Memory B cell (primary cell): ENCODE measurements at regions not wholly inside any gene's neighbourhood (a gene's known extent, or its start where the extent isn't known, plus 50 kb on each side); places are given as distances from the start of the nearest gene placed in this dataset.
"Not testable (repeated sequence)": the region's sequence is repeated elsewhere in the genome, so short reads cannot be mapped to it uniquely, and the experiment has no call there.

Experiments
- ATAC-seq: fragments of 150-1000 bp; cut with Tn5 transposase; 2 replicates; pipeline ENCODE4 v1.10.0; 2021; ENCODE audit warnings: low read depth, mild to moderate bottlenecking, moderate library complexity
- DNase-seq, 2 donors: peaks; one replicate each; pipeline ENCODE4 v3.0.0; 2022; ENCODE audit warnings: low spot score in 2 of 2
- H3K27ac Mint-ChIP-seq: one replicate; pipeline ENCODE4 v1.8.0; 2022; ENCODE audit warnings: mild to moderate bottlenecking, moderate library complexity, mixed read lengths
- H3K27me3 Mint-ChIP-seq: one replicate; pipeline ENCODE4 v1.8.0; 2022; ENCODE audit warnings: mixed read lengths
- H3K36me3 Mint-ChIP-seq: one replicate; pipeline ENCODE4 v1.8.0; 2022; ENCODE audit warnings: mild to moderate bottlenecking, mixed read lengths
- H3K4me1 Mint-ChIP-seq: one replicate; pipeline ENCODE4 v1.8.0; 2022; ENCODE audit warnings: mixed read lengths
- H3K4me3 Mint-ChIP-seq: one replicate; pipeline ENCODE4 v1.8.0; 2022; ENCODE audit warnings: mild to moderate bottlenecking, moderate library complexity, mixed read lengths
- H3K9me3 Mint-ChIP-seq: one replicate; pipeline ENCODE4 v1.8.0; 2022; ENCODE audit warnings: mixed read lengths

DNA sequence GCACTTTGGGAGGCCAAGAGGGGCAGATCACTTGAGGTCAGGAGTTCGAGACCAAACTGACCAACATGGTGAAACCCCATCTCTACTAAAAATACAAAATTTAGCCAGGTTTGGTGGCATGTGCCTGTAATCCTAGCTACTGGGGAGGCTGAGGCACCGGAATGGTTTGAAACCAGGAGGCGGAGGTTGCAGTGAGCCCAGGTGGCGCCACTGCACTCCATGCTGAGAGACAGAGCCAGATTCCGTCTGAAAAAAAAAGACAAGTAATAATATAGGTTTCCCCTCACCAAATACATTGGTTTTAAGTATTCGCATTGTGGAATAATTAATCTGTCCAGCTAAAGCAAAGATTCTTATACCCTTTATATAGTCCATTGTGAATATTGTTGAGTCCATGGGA is 1544.6 kb downstream of the OLFM4 start:
- H3K4me3 Mint-ChIP-seq: no peak overlapping the region
- DNase-seq (no peak), ATAC-seq (no peak)
- no peaks in the 10 kb centered on the region for H3K36me3 Mint-ChIP-seq
- no peak overlapping the region for H3K27ac Mint-ChIP-seq
- H3K27me3 Mint-ChIP-seq: no peaks in the 10 kb centered on the region
- H3K9me3 Mint-ChIP-seq: peaks cover 20% of the 10 kb centered on the region
- no peaks in the 10 kb centered on the region for H3K4me1 Mint-ChIP-seq

- Mint-ChIP-seq H3K9me3 (peaks cover 17% of the 10 kb centered on the region), H3K36me3 (no peaks in the 10 kb centered on the region), H3K4me1 (no peaks in the 10 kb centered on the region), H3K27me3 (no peaks in the 10 kb centered on the region), H3K4me3 (no peak overlapping the region), H3K27ac (no peak overlapping the region)
- ATAC-seq (no peak), DNase-seq (no peak)
These were observed 1546.2 kb downstream of the OLFM4 start for GRCh38 chr13:54574791-54575190.

GRCh38 chr13:54591540-54591939 is 1562.9 kb downstream of the OLFM4 start:
- Mint-ChIP-seq H3K27ac (no peak overlapping the region), H3K36me3 (no peaks in the 10 kb centered on the region), H3K9me3 (peaks cover 2% of the 10 kb centered on the region), H3K4me1 (no peaks in the 10 kb centered on the region), H3K4me3 (no peak overlapping the region), H3K27me3 (peaks cover 1% of the 10 kb centered on the region)
- ATAC-seq: no peak
- no peak for DNase-seq

DNA sequence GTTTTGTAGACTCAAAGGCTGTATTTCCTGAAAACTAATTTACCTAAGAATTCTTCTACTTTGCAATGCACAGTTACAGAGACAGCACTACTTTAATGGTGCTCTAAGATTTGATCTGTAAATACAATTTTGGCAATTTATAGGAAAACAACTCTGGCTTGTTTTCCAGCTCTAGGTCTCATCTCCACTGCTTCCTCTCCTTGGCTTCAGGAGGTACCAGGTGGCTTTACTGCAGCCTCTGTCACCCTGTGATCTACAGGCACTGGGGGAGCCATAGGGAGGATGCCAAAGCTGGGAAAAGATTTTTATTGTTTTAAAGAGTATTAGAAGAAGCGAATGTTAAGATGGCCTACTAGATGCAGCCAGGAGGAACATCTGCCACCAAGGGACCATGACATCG is 1563.6 kb downstream of the OLFM4 start:
- no peak for DNase-seq
- no peaks in the 10 kb centered on the region for H3K4me1 Mint-ChIP-seq
- ATAC-seq: no peak
- H3K9me3 Mint-ChIP-seq: no peaks in the 10 kb centered on the region
- no peaks in the 10 kb centered on the region for H3K36me3 Mint-ChIP-seq
- peaks cover 1% of the 10 kb centered on the region for H3K27me3 Mint-ChIP-seq
- no peak overlapping the region for H3K27ac Mint-ChIP-seq
- H3K4me3 Mint-ChIP-seq: no peak overlapping the region

GRCh38 chr13:54593504-54593903 is 1564.9 kb downstream of the OLFM4 start:
- no peaks in the 10 kb centered on the region for H3K4me1 Mint-ChIP-seq
- H3K36me3 Mint-ChIP-seq: no peaks in the 10 kb centered on the region
- ATAC-seq: no peak
- no peak for DNase-seq
- no peaks in the 10 kb centered on the region for H3K27me3 Mint-ChIP-seq
- H3K4me3 Mint-ChIP-seq: no peak overlapping the region
- H3K9me3 Mint-ChIP-seq: no peaks in the 10 kb centered on the region
- H3K27ac Mint-ChIP-seq: no peak overlapping the region

GRCh38 chr13:54597540-54598088 is 1569.0 kb downstream of the OLFM4 start:
- ATAC-seq: no peak

DNA sequence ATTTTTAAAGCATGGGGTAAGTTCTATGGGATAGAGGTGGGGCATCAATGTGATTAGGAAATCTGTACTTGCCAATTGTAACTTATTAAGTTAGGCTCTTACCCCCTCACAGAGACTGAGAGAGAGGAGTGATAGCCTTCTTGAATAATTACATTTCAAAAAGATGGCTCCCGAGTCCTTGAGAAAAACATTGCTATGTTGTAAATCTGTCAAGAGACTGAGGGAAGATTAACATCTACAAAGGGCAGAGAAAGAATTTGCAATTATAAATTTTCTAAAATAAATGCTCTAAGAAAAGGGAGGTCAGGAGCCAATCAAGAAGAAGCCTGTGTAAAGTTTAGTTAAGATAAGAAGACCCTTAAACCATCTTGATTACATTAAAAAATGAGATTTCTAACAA is 1570.8 kb downstream of the OLFM4 start:
- H3K27ac Mint-ChIP-seq: no peak overlapping the region
- no peaks in the 10 kb centered on the region for H3K36me3 Mint-ChIP-seq
- DNase-seq (no peak), ATAC-seq (no peak)
- no peaks in the 10 kb centered on the region for H3K4me1 Mint-ChIP-seq
- no peaks in the 10 kb centered on the region for H3K27me3 Mint-ChIP-seq
- H3K4me3 Mint-ChIP-seq: no peak overlapping the region
- H3K9me3 Mint-ChIP-seq: peaks cover 9% of the 10 kb centered on the region

More at GRCh38 chr13:54597540-54598088, 1569.0 kb downstream of the OLFM4 start:
- Mint-ChIP-seq H3K27ac (no peak overlapping the region), H3K4me3 (no peak overlapping the region), H3K9me3 (peaks cover 8% of the 10 kb centered on the region), H3K27me3 (no peaks in the 10 kb centered on the region), H3K36me3 (no peaks in the 10 kb centered on the region), H3K4me1 (no peaks in the 10 kb centered on the region)
- no peak for DNase-seq

DNA sequence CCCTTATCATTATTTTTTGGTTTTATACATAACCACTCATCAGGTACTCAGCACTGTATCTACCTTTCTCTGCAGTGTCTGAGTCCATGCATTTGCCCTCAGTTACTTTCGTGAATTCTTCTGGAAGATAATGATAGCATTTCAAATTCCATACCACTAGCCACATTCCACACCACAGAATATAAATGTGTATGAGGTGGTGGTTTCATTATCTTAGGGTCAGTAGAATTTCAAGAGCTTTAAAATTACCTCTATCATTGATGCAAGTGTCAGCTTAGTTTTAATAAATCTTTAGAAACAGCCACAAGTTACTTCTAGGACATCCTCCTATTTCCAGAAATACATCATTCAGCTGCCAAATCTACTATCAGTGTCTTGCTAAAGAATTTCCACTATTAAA is 1578.3 kb downstream of the OLFM4 start:
- Mint-ChIP-seq H3K27ac (no peak overlapping the region), H3K4me1 (no peaks in the 10 kb centered on the region), H3K4me3 (no peak overlapping the region), H3K36me3 (no peaks in the 10 kb centered on the region), H3K27me3 (no peaks in the 10 kb centered on the region), H3K9me3 (peaks cover 10% of the 10 kb centered on the region)
- no peak for ATAC-seq
- DNase-seq: no peak

DNA sequence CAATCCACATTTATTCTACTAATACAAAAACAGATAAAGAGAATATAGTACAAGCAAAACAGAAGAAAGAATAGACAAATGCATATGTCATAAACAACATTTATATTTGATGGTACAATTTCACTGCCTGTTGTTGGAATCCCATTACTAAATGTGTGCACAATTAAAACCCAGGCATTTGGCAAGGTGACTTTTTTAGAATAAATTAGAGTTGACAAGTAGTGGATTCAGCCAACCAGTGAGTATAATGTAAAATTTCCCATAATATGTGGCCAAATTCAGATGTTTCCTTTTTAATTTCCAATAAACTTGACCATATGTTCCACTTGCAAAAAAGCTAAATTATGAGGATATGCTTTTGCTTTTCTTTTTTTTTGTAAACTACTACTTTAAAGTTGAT is 1578.8 kb downstream of the OLFM4 start:
- no peak for ATAC-seq
- no peak overlapping the region for H3K4me3 Mint-ChIP-seq
- no peaks in the 10 kb centered on the region for H3K4me1 Mint-ChIP-seq
- no peaks in the 10 kb centered on the region for H3K36me3 Mint-ChIP-seq
- no peaks in the 10 kb centered on the region for H3K27me3 Mint-ChIP-seq
- DNase-seq: no peak
- H3K9me3 Mint-ChIP-seq: peaks cover 10% of the 10 kb centered on the region
- H3K27ac Mint-ChIP-seq: no peak overlapping the region

DNA sequence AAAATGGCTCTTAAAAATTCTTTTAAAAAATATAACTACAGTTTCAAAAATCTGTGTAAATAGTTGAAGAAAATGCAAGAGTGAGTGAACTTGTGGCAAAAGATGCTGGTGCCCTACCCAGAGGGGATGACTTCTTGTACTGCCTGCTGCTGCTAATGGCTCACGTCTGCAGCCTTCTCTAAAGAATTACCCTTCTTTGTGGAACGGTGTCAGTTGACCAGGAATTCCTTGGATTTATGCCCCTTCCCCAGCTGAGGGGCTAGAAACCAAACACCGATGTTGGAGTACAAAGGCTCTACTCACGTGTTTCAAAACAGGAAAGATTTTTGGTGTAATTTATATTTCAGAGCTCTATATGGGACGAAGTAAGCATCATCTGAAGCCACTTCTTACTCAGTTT is 1582.8 kb downstream of the OLFM4 start:
- Mint-ChIP-seq H3K27me3 (no peaks in the 10 kb centered on the region), H3K27ac (no peak overlapping the region), H3K9me3 (peaks cover 5% of the 10 kb centered on the region), H3K36me3 (no peaks in the 10 kb centered on the region), H3K4me3 (no peak overlapping the region), H3K4me1 (no peaks in the 10 kb centered on the region)
- no peak for ATAC-seq
- no peak for DNase-seq

DNA sequence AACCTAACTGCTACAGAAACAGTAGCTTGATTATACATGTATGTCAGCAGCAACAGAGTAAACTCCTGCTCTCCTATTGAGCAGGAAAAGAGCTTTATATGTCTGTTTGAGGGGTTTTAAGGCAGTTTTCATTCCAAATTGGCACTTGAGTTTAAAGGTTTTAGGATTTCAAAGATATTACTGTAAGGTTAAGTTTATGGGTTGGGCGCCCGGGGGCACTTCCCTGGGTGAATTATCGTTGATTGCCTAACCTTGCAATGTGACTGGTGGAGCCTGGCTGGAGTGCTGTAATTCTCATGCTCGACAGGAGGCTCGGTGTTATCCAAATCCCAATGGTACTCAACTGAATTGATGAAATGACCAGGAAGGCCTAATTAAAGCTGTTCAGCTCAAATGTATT is 1586.1 kb downstream of the OLFM4 start:
- Mint-ChIP-seq H3K4me1 (no peaks in the 10 kb centered on the region), H3K27ac (no peak overlapping the region), H3K9me3 (peaks cover 8% of the 10 kb centered on the region), H3K4me3 (no peak overlapping the region), H3K27me3 (no peaks in the 10 kb centered on the region), H3K36me3 (no peaks in the 10 kb centered on the region)
- ATAC-seq (no peak), DNase-seq (no peak)

DNA sequence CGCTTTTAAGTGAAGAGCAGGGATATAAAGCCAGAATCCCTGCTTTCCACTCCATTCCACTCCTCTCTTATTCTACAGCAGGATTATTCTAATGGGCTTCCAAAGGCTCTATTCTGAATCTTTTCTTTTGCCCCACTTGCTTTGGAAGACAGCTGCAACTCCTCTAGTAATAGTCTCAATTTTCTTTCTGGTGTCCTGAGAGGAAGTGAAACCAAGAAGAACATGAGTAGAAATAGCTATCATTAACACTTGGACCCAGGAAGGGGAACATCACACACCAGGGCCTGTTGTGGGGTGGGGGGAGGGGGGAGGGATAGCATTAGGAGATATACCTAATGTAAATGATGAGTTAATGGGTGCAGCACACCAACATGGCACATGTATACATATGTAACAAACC is 1597.9 kb downstream of the OLFM4 start:
- H3K36me3 Mint-ChIP-seq, H3K4me3 Mint-ChIP-seq, DNase-seq, H3K27me3 Mint-ChIP-seq, H3K4me1 Mint-ChIP-seq, H3K9me3 Mint-ChIP-seq, ATAC-seq, H3K27ac Mint-ChIP-seq: not testable (repeated sequence)

GRCh38 chr13:54627646-54628372 is 1599.2 kb downstream of the OLFM4 start:
- Mint-ChIP-seq H3K27me3 (no peaks in the 10 kb centered on the region), H3K27ac (no peak overlapping the region), H3K4me3 (no peak overlapping the region), H3K36me3 (no peaks in the 10 kb centered on the region), H3K9me3 (peaks cover 2% of the 10 kb centered on the region), H3K4me1 (no peaks in the 10 kb centered on the region)
- no peak for ATAC-seq
- DNase-seq: no peak

- ATAC-seq (no peak), DNase-seq (no peak)
- H3K4me1 Mint-ChIP-seq: no peaks in the 10 kb centered on the region
- H3K4me3 Mint-ChIP-seq: no peak overlapping the region
- H3K36me3 Mint-ChIP-seq: no peaks in the 10 kb centered on the region
- H3K9me3 Mint-ChIP-seq: peaks cover 2% of the 10 kb centered on the region
- H3K27ac Mint-ChIP-seq: no peak overlapping the region
- no peaks in the 10 kb centered on the region for H3K27me3 Mint-ChIP-seq
These were observed 1599.8 kb downstream of the OLFM4 start for GRCh38 chr13:54628383-54628782.

DNA sequence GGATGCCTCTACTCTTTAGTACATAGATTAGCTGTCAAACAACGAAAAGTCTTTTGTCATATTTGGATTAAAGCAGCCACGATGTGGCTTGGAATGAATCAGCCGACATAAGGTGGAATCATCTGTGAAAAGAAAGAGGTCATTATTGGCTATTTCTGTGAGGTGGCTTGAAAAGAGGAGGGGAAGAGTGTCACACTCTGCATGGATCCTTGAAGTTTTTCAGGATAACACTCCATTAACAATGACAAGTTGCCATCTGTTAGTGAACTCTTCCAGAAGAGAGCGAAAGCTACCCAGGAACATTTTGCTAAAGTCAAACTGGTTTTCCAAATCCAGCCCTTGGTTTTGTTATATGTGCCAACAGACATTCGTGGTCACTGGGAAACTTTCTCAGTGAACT is 1604.8 kb downstream of the OLFM4 start:
- H3K4me1 Mint-ChIP-seq: no peaks in the 10 kb centered on the region
- ATAC-seq: no peak
- no peak overlapping the region for H3K4me3 Mint-ChIP-seq
- no peak overlapping the region for H3K27ac Mint-ChIP-seq
- peaks cover 3% of the 10 kb centered on the region for H3K9me3 Mint-ChIP-seq
- H3K36me3 Mint-ChIP-seq: no peaks in the 10 kb centered on the region
- no peaks in the 10 kb centered on the region for H3K27me3 Mint-ChIP-seq
- DNase-seq: no peak
